BLaER1 treated with 17β-estradiol and CSF1 and Interleukin-3, amounts not matched to agents 10 nM and 100 nM (cell line): ENCODE measurements at regions not wholly inside any gene's neighbourhood (a gene's known extent, or its start where the extent isn't known, plus 50 kb on each side); places are given as distances from the start of the nearest gene placed in this dataset.

Experiments used
- H3K27ac ChIP-seq, 11 experiments: shearing (Covaris generic); formaldehyde crosslinking; 2 replicates each; pipeline ENCODE4 v1.8.1; 2022
- H3K27me3 ChIP-seq, 11 experiments: shearing (Covaris generic); formaldehyde crosslinking; 2 replicates each; pipeline ENCODE4 v1.8.1; 2022
- H3K36me3 ChIP-seq, 11 experiments: shearing (Covaris generic); formaldehyde crosslinking; 2 replicates each; pipeline ENCODE4 v1.8.1; 2022
- H3K4me1 ChIP-seq, 10 experiments: shearing (Covaris generic); formaldehyde crosslinking; 2 replicates each; pipeline ENCODE4 v1.8.1; 2022
- H3K4me2 ChIP-seq, 11 experiments: shearing (Covaris generic); formaldehyde crosslinking; 2 replicates each; pipeline ENCODE4 v1.8.1; 2022
- H3K4me3 ChIP-seq, 10 experiments: shearing (Covaris generic); formaldehyde crosslinking; 2 replicates each; pipeline ENCODE4 v1.8.1; 2022
- H3K9ac ChIP-seq, 11 experiments: shearing (Covaris generic); formaldehyde crosslinking; 2 replicates each; pipeline ENCODE4 v1.8.1; 2022
- H3K9me3 ChIP-seq, 11 experiments: shearing (Covaris generic); formaldehyde crosslinking; replicated peaks in 1 of 11; 2 replicates each; pipeline ENCODE4 v1.8.1; 2022
- H4K20me1 ChIP-seq, 11 experiments: shearing (Covaris generic); formaldehyde crosslinking; 2 replicates each; pipeline ENCODE4 v1.8.1; 2022
- Cebpa-rat ChIP-seq, 11 experiments: shearing (Covaris generic); IDR thresholded peaks; 2 replicates each; pipeline ENCODE4 v1.8.1; 2022

DNA sequence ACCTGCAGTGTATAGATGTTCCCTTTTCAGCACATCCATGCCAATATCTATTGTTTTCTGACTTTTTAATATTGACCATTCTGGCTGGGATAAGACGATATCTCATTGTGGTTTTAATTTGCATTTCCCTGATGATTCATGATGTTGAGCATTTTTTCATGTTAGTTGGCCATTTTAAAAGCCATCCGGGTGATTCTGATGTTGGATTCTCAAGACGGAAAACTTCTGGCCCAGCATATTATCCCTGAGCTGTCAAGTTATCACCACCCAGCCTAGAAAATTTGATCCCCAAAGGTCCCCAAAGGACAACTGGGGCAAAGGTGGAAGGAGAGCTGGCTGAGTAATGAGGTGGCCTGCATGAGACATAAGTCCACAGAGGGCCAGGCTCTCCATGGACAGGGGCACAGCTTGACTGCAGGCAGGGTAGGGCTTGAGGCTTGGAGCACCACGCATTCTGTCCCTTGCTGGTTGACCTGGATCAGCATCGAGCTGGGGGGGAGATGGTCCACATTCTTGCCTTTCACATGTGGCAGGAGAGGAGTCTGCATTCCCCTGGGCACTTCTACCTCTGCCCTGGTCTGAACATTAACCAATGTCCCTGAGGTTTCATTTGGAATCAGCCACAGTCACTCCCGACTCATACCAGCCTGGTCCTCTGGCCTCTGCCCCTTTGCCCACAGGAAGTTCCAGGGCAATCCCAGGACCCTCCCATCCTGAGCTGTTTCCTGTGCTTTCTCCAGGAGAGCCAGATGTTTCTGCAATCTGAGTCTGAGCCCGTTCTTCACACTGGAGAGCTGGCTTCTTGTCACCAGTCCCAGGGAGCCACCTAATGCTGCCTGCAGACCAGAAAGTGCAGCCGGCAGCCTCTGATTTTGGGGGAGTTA lies 69.2 kb downstream of the ISG20 start:
- no peak overlapping the region for H3K27ac ChIP-seq
- H3K4me3 ChIP-seq: no peak overlapping the region
- H3K4me1 ChIP-seq: peaks cover 0 to 5% (median 0%) of the 10 kb centered on the region in 10 experiments; a peak in 4 of 20 replicates
- no peaks in the 10 kb centered on the region for H3K36me3 ChIP-seq
- peaks cover 0 to 12% (median 5%) of the 10 kb centered on the region in 11 experiments; a peak in 5 of 22 replicates for H3K9me3 ChIP-seq
- no peak overlapping the region for H3K4me2 ChIP-seq
- H3K27me3 ChIP-seq: peaks cover 33 to 55% (median 45%) of the 10 kb centered on the region in 11 experiments
- TF ChIP-seq Cebpa-rat (IDR thresholded peaks at IDR 0.05): no peak
- no peak overlapping the region for H3K9ac ChIP-seq
- H4K20me1 ChIP-seq: no peaks in the 10 kb centered on the region

DNA sequence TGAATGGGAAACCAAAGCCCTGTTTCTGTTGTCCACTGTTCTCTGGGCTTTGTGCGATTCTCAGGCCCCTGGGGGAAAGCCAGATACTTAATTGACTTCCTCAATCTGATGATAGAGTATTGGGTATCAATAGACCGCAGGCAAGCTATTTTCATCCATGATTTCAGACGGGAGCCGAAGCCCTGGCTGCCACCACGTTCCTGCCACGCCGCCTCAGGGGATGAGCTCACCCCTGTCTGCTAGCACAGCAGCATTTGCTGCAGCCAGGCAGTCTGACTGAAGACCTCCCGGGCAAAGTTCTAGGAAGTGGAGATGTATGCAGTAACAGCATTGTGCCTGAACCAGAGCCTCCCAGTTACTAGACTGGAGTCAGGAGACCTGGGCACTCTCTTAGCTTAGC lies 69.8 kb downstream of the ISG20 start:
- peaks cover 33 to 51% (median 40%) of the 10 kb centered on the region in 11 experiments for H3K27me3 ChIP-seq

DNA sequence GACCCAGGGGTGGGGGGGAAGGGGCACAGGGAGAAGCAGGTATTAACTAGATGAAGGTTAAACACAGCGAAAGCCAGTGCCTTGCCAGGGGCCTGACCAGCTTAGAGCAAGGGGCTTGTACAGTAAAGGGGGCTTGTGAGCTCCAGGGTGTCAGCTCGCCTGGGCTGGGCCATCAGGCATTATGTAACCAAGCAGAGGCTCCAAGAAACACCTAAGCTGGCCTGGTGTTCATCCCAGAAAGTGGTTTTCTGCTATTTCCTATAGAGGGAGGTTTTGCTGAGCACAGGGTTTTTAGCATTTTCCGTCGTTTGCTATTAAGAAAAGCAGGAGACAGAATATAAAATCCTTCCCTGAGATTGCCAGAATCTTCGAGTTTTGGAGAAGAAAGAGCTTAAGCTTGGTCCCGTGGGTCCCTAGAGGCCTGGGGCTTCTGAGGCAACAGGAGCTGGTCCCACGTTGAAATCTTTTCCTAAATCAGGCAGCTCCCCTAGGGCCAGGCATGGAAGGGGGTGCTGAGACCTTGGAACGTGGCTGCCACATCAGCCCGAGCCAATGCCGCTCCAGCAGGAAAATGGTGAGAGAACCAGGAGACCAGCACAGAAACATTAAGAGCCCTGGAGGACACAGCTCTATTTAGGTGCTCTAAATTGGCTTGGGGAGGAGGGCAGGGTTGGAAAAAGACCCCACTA lies 71.4 kb downstream of the ISG20 start:
- no peaks in the 10 kb centered on the region for H3K36me3 ChIP-seq
- no peaks in the 10 kb centered on the region for H4K20me1 ChIP-seq
- no peak overlapping the region for H3K4me2 ChIP-seq
- no peaks in the 10 kb centered on the region for H3K9me3 ChIP-seq
- peaks cover 0 to 5% (median 0%) of the 10 kb centered on the region in 10 experiments; a peak in 4 of 20 replicates for H3K4me1 ChIP-seq
- H3K27ac ChIP-seq: no peak overlapping the region
- no peak for TF ChIP-seq Cebpa-rat (IDR thresholded peaks at IDR 0.05)
- peaks cover 19 to 36% (median 25%) of the 10 kb centered on the region in 11 experiments for H3K27me3 ChIP-seq
- H3K9ac ChIP-seq: no peak overlapping the region
- H3K4me3 ChIP-seq: no peak overlapping the region

More for the DNA sequence above, 69.8 kb downstream of the ISG20 start:
- Histone ChIP-seq H3K4me1 (peaks cover 0 to 5% (median 0%) of the 10 kb centered on the region in 10 experiments; a peak in 4 of 20 replicates), H3K9ac (no peak overlapping the region), H3K9me3 (peaks cover 0 to 12% (median 5%) of the 10 kb centered on the region in 11 experiments; a peak in 5 of 22 replicates), H4K20me1 (no peaks in the 10 kb centered on the region), H3K27ac (no peak overlapping the region), H3K4me3 (no peak overlapping the region), H3K36me3 (no peaks in the 10 kb centered on the region), H3K4me2 (no peak overlapping the region)
- TF ChIP-seq Cebpa-rat (IDR thresholded peaks at IDR 0.05): no peak

DNA sequence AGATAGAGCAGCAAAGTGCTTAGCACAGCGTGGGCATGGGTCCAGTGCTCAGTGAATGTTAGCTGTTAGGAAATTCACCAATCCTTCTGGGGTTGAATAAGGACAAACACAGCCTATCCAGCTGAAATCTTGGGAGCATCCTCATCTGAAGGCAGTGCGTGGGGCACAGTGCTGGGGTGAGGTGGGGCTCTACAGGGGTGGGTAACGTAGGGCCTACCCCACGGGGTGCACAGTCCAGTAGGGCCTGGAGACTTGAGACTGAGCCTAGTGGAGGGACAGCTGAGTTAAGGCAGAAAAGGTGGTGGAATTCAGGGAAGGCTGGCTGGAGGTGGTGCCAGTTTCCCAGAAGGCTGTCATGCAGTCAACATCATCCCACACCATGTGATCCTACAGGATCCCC lies 73.0 kb downstream of the ISG20 start:
- no peaks in the 10 kb centered on the region for H4K20me1 ChIP-seq
- H3K4me2 ChIP-seq: no peak overlapping the region
- no peaks in the 10 kb centered on the region for H3K36me3 ChIP-seq
- no peak for TF ChIP-seq Cebpa-rat (IDR thresholded peaks at IDR 0.05)
- H3K4me1 ChIP-seq: no peaks in the 10 kb centered on the region; a peak in 1 of 20 replicates
- no peaks in the 10 kb centered on the region for H3K9me3 ChIP-seq
- no peak overlapping the region for H3K9ac ChIP-seq
- peaks cover 2 to 20% (median 8%) of the 10 kb centered on the region in 11 experiments for H3K27me3 ChIP-seq
- H3K4me3 ChIP-seq: no peak overlapping the region
- H3K27ac ChIP-seq: no peak overlapping the region

DNA sequence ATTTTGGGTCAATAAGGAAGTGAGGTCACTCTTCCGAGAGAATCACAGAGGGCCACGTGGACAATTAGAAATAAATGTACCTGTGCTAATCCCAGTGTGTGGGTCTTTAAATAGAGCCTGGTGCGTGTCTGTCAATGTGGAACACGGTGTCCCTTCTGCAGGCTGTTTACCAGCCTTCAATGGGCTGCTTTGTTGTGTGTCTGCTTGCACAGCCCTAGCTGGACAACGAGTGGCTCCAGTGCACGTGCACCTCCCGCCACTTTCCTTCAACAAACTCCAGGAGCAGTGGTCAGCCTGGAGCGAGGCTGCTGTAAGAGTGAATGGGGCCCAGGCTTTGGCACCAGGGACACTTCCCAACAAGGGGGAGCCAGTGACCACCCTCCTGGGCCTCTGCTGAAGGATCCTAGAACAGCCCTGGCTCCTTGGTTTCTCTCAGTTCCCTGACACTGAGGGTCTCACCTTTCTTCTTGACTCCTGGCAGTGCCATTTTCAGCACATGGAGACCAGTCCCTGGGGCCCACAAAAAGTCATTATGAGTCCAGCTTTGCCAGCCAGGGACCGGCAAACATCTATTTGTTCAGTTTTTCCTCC lies 76.1 kb downstream of the ISG20 start:
- TF ChIP-seq Cebpa-rat (IDR thresholded peaks at IDR 0.05): no peak
- H3K4me1 ChIP-seq: no peaks in the 10 kb centered on the region
- H3K27ac ChIP-seq: no peak overlapping the region
- H3K4me2 ChIP-seq: no peak overlapping the region
- H3K9me3 ChIP-seq: no peaks in the 10 kb centered on the region
- H3K9ac ChIP-seq: no peak overlapping the region
- no peaks in the 10 kb centered on the region for H3K27me3 ChIP-seq
- no peaks in the 10 kb centered on the region for H3K36me3 ChIP-seq
- H3K4me3 ChIP-seq: no peak overlapping the region
- no peaks in the 10 kb centered on the region for H4K20me1 ChIP-seq

DNA sequence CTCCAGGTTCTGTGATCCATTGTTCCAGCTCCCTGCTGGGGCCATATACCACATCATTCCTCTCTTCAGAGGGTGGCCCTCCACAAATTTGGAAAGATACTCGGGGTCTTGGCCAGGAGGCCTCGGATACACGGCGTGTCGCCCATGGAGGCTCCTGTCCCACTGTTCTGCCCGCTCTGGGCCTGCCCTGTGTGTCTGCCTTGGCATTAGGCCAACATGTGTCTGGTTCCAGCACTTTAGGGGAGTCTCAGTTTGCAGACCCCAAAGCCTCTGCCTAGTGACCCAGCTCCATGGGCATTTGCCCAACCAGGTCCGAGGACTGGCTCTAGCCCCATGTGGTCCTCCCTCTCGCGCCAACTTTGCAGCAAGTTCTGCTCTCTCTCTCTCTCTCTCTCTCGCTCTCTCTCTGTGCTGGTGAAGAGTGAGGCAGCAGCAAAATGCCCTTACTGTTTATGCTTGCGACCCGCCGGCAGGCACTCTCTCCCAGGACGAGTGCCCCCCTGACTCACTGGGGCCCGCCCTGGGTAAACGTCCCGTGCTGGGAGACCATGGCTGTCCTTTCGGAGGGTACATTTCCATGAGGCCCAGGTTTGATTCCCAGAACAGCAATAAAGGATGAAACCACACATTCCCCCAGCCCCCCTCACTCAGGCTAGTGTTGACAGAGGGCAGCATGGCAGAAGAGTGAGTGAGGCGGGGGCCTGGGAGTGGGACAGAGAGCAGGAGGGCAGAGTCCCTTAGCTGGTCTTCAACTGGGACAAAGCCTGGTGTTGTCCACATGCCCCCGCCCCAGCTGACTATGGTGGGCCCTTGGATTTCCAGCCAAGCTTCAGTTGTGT lies 77.9 kb downstream of the ISG20 start:
- Histone ChIP-seq H4K20me1 (no peaks in the 10 kb centered on the region), H3K4me3 (no peak overlapping the region), H3K4me2 (no peak overlapping the region), H3K9me3 (no peaks in the 10 kb centered on the region), H3K4me1 (no peaks in the 10 kb centered on the region), H3K36me3 (no peaks in the 10 kb centered on the region), H3K27me3 (no peaks in the 10 kb centered on the region), H3K27ac (no peak overlapping the region), H3K9ac (no peak overlapping the region)
- TF ChIP-seq Cebpa-rat (IDR thresholded peaks at IDR 0.05): no peak

DNA sequence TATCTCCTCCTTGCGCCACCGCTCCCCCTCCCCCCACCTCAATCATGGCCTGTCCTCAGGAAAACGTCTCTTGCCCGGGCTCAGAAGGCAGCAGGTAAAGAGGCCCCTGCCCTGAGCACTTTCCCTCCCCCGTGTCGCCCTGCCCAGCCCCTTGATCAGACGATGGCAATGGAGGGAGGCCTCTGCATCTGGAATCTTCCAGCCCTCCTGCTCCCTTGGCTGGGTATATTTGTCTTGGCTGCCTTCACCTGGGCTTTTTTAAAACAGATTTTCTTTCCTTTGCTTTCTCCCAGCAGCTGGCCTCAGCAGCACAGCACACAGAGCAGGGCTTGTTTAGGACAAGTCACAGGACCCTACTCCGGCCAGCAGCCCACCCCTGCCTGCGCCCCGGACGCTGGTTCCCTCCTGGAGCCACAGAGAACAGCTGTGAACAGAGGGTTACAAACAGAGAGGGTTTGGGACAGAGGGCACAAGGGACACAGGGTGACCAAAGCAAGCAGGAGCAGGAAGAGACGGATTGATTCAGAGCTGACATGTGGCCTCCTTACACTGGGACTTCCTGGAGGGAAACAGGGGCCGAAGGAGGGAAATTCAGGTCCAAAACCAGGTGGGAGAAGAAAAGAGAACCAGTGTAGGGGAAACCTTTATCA lies 78.7 kb downstream of the ISG20 start:
- H4K20me1 ChIP-seq: no peaks in the 10 kb centered on the region
- no peak overlapping the region for H3K4me2 ChIP-seq
- no peaks in the 10 kb centered on the region for H3K27me3 ChIP-seq
- no peaks in the 10 kb centered on the region for H3K9me3 ChIP-seq
- no peak overlapping the region for H3K4me3 ChIP-seq
- no peaks in the 10 kb centered on the region for H3K36me3 ChIP-seq
- TF ChIP-seq Cebpa-rat (IDR thresholded peaks at IDR 0.05): no peak
- no peaks in the 10 kb centered on the region for H3K4me1 ChIP-seq
- no peak overlapping the region for H3K27ac ChIP-seq
- no peak overlapping the region for H3K9ac ChIP-seq

DNA sequence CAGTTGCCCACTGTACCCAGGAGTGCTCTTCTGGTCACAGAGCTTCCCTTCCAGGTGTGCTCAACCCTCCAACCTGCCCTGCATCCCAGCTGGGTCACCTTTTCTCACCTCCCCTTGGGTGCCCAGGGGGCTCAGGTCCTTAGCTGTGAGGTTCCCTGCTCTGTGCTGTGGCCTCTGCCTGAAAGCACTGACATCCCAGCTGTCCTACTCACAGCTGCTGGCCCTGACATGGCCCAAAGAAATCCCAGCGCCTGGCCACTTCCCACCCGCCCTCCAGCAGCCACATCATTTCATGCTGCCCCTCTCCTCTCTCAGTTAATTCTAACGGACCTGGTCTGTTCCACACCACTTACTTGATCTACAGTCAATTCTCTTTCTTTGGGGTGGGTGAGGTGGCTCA lies 79.9 kb downstream of the ISG20 start:
- no peak overlapping the region for H3K27ac ChIP-seq
- no peak overlapping the region for H3K4me2 ChIP-seq
- no peaks in the 10 kb centered on the region for H3K27me3 ChIP-seq
- no peak overlapping the region for H3K9ac ChIP-seq
- no peak overlapping the region for H3K4me3 ChIP-seq
- H3K9me3 ChIP-seq: peaks cover 0 to under 1% (median 0%) of the 10 kb centered on the region in 11 experiments; a peak in 1 of 22 replicates
- no peaks in the 10 kb centered on the region for H3K36me3 ChIP-seq
- H4K20me1 ChIP-seq: no peaks in the 10 kb centered on the region
- H3K4me1 ChIP-seq: no peaks in the 10 kb centered on the region
- no peak for TF ChIP-seq Cebpa-rat (IDR thresholded peaks at IDR 0.05)
